ENCODE measurements at regions not wholly inside any gene's neighbourhood (a gene's known extent, or its start where the extent isn't known, plus 50 kb on each side); places are given as distances from the start of the nearest gene placed in this dataset.
A peak's percentile ranks its signal among the peaks of the same experiment; 100 is the strongest.

- TF ChIP-seq, protein P1, sequence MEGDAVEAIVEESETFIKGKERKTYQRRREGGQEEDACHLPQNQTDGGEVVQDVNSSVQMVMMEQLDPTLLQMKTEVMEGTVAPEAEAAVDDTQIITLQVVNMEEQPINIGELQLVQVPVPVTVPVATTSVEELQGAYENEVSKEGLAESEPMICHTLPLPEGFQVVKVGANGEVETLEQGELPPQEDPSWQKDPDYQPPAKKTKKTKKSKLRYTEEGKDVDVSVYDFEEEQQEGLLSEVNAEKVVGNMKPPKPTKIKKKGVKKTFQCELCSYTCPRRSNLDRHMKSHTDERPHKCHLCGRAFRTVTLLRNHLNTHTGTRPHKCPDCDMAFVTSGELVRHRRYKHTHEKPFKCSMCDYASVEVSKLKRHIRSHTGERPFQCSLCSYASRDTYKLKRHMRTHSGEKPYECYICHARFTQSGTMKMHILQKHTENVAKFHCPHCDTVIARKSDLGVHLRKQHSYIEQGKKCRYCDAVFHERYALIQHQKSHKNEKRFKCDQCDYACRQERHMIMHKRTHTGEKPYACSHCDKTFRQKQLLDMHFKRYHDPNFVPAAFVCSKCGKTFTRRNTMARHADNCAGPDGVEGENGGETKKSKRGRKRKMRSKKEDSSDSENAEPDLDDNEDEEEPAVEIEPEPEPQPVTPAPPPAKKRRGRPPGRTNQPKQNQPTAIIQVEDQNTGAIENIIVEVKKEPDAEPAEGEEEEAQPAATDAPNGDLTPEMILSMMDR (IDR thresholded peaks at IDR 0.05): no peak
- DNase-seq (ENCODE audit: low spot score) (peak; percentile 74), ATAC-seq (ENCODE audit: insufficient number of reproducible peaks, low FRiP score, low read depth) (peak; percentile 39)
- Histone ChIP-seq H3K4me1 (ENCODE audit: control insufficient read depth in 1 of 2, low read depth in 2 of 2) (peaks cover 11 to 25% of the 10 kb centered on the region in 2 donors), H3K27me3 (replicated peaks; ENCODE audit: insufficient read depth) (no peaks in the 10 kb centered on the region), H3K36me3 (no peaks in the 10 kb centered on the region), H3K9me3 (no peaks in the 10 kb centered on the region), H3K4me3 (no peak overlapping the region), H3K27ac (peak overlapping the region; percentile 39 to 40)
Measured at GRCh38 chr10:78543749-78544362, 510.2 kb downstream of the RPS24 start.

DNA sequence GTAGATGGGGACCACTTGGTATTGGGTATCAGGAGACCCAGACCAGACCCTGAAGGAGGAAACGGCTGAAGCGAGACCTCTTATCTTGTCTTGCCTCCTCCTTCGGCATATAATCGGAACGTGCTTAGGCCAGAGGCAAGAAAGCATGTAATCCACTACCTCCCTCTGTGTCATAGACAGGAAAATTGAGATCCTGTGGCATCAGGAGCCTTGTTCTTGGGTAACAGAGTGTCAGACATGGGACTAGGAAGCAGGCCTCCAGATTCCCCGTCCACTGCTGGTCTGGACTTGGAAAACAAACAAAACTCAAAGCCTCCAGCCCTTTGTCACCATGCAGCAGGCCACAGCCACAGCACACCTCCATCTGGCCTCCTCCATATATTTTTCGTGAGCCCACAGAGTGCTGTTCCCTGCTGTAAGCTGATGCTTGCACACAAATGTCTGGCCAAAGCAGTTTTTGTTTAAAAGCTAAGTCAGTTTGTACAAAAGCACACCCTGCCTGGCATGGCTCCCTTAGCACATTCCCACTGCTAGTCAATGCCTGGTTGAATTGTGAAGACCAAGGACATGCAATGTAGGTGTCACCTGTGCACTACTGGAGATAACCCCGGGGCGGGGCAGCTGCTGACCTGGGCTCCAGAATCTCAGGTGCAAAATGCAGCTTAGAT, 510.9 kb downstream of the RPS24 start:
- no peak overlapping the region for H3K4me3 ChIP-seq
- peaks cover 11 to 25% of the 10 kb centered on the region in 2 donors for H3K4me1 ChIP-seq (ENCODE audit: control insufficient read depth in 1 of 2, low read depth in 2 of 2)
- no peaks in the 10 kb centered on the region for H3K36me3 ChIP-seq
- DNase-seq (ENCODE audit: low spot score) (no peak), ATAC-seq (ENCODE audit: insufficient number of reproducible peaks, low FRiP score, low read depth) (no peak)
- TF ChIP-seq, protein P1 (IDR thresholded peaks at IDR 0.05): no peak
- peak overlapping the region in 1 of 2 donors; percentile 40 for H3K27ac ChIP-seq
- H3K9me3 ChIP-seq: no peaks in the 10 kb centered on the region
- no peaks in the 10 kb centered on the region for H3K27me3 ChIP-seq (replicated peaks; ENCODE audit: insufficient read depth)

DNA sequence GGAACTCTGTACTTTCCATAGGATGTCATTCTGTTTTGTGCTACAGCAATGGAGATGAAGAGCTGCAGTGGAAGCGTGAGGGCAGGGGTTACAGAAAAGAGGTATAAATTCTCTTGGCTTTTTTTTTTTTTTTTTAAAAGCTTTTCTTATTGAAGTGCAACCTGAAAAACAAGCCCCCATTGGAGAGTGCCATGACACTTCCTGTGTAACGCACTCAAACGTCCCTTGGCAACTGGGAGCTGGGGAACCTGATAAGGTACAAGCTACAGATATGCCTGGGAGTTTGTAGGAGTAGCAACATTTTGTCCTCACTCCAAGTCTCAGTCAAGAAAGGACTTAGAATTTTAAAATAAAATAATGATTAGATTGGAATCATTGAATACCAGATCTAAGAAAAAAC, 512.1 kb downstream of the RPS24 start:
- DNase-seq (ENCODE audit: low spot score): no peak
- Histone ChIP-seq H3K4me3 (no peak overlapping the region), H3K27me3 (replicated peaks; ENCODE audit: insufficient read depth) (no peaks in the 10 kb centered on the region), H3K36me3 (no peaks in the 10 kb centered on the region), H3K4me1 (ENCODE audit: control insufficient read depth in 1 of 2, low read depth in 2 of 2) (peaks cover 11 to 25% of the 10 kb centered on the region in 2 donors), H3K27ac (no peak overlapping the region), H3K9me3 (no peaks in the 10 kb centered on the region)
- ATAC-seq (ENCODE audit: insufficient number of reproducible peaks, low FRiP score, low read depth): no peak
- TF ChIP-seq, protein P1 (IDR thresholded peaks at IDR 0.05): no peak

DNA sequence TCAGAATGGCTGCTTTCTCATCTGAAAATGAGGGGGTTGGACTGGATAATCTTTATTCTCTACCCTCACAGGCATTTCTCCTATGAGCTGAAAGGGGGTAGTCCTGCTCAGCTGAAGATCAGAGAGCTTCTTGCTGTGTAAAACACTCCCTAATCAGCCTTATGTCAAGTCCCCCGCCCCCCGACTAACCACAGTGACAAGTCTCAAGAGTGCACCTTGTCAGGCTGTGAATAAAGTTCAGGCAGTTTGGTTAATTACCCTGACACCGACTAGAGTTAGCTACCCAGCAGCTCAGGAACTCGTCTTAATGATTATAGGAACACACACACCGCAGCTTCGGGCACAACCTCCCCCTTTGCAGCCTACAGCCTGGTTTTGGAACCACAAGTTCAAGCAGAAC, 513.7 kb downstream of the RPS24 start:
- ATAC-seq (ENCODE audit: insufficient number of reproducible peaks, low FRiP score, low read depth) (no peak), DNase-seq (ENCODE audit: low spot score) (no peak)
- Histone ChIP-seq H3K27me3 (replicated peaks; ENCODE audit: insufficient read depth) (no peaks in the 10 kb centered on the region), H3K27ac (no peak overlapping the region), H3K9me3 (no peaks in the 10 kb centered on the region), H3K4me1 (ENCODE audit: control insufficient read depth in 1 of 2, low read depth in 2 of 2) (peaks cover 17 to 37% of the 10 kb centered on the region in 2 donors), H3K4me3 (no peak overlapping the region), H3K36me3 (no peaks in the 10 kb centered on the region)
- TF ChIP-seq, protein P1 (IDR thresholded peaks at IDR 0.05): no peak

- no peak overlapping the region for H3K27ac ChIP-seq
- H3K27me3 ChIP-seq (replicated peaks; ENCODE audit: insufficient read depth): no peaks in the 10 kb centered on the region
- no peak overlapping the region for H3K4me3 ChIP-seq
- no peak for DNase-seq (ENCODE audit: low spot score)
- no peaks in the 10 kb centered on the region for H3K36me3 ChIP-seq
- no peaks in the 10 kb centered on the region for H3K9me3 ChIP-seq
- TF ChIP-seq, protein P1 (IDR thresholded peaks at IDR 0.05): no peak
- H3K4me1 ChIP-seq (ENCODE audit: control insufficient read depth in 1 of 2, low read depth in 2 of 2): peaks cover 21 to 37% of the 10 kb centered on the region in 2 donors
- no peak for ATAC-seq (ENCODE audit: insufficient number of reproducible peaks, low FRiP score, low read depth)
Measured at GRCh38 chr10:78547905-78548304, 514.2 kb downstream of the RPS24 start.

All from thoracic aorta (tissue), 2 donors.